Smooth muscle cell of the brain vasculature (primary cell): ENCODE measurements at regions not wholly inside any gene's neighbourhood (a gene's known extent, or its start where the extent isn't known, plus 50 kb on each side); places are given as distances from the start of the nearest gene placed in this dataset.
"Not testable (repeated sequence)": the region's sequence is repeated elsewhere in the genome, so short reads cannot be mapped to it uniquely, and the experiment has no call there.

Experiments
- DNase-seq: peaks from one replicate; pipeline ENCODE4 v3.0.0-alpha.2; 2012; ENCODE audit warnings: low read depth, low spot score

DNA sequence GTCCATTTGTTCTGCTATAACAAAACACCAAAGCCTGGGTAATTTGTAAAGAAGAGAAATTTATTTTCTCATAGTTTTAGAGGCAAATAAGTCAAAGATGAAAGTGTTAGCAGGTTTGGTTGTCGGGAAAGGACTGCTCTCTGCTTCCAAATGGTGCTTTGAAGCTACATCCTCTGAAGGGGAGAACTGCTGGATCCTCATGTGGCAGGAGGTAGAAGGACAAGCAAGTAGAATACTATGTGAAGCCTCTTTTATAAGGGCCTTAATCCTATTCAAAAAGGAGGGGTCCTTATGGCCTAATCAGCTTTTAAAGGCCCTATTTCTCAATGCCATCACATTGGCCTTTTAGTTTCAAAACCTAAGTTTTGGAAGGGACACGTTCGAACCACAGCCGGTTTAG is 826.0 kb upstream of the EPHA7 start:
- DNase-seq: no peak

DNA sequence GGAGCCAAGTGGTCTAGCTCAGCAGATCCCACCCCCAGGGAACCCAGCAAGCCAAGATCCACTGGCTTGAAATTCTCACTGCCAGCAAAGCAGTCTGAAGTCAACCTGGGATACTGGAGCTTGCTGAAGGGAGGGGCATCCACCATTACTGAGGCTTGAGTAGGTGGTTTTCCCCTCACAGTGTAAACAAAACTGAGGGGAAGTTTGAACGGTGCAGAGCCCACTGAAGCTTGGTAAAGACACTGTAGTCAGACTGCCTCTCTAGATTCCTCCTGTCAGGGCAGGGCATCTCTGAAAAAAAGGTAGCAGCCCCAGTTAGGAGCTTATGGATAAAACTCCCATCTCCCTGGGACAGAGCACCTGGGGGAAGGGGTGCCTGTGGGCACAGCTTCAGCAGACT is 819.5 kb upstream of the EPHA7 start:
- DNase-seq: no peak

- no peak for DNase-seq
Observed at GRCh38 chr6:94227741-94228140, 808.4 kb upstream of the EPHA7 start.

DNA sequence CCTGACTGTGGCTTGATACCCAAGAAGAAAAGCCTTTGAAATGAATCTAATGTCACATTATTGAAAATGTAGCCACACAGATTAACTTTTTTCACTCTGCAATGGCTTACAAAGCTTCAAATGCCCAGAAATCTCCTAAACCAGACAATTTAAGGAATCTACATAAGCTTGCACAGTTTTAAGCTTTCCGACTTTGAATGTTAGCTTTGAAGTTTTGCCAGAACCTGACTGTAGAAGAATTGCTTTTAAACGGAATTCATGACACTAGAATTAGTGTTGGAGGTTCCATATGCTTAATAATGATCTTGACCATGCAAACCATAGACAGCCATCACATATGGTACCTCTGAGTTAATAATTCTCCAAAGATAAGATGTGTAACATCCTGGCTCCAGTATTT is 798.5 kb upstream of the EPHA7 start:
- DNase-seq: no peak

GRCh38 chr6:94215552-94215951 is 796.2 kb upstream of the EPHA7 start:
- DNase-seq: no peak

GRCh38 chr6:94213226-94213625 is 793.9 kb upstream of the EPHA7 start:
- no peak for DNase-seq

DNA sequence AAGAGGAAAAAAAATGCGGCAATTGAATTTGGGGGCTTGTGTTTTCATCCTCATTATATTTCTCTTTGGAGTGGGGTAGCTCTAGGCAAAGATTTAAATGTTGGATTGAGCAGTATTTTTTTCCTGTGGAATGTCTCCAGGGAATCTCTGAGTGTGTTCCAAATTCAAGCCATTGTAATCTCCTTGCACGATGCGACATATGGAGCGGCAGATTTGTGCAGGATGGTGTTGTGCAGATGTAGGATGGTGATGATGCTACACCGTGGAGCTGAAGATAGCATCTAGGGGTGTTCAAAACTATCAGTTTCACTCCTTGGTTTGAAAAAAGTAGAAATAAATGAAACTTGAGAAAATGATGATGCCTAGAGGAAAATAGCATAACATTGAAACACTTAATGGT is 777.5 kb upstream of the EPHA7 start:
- no peak for DNase-seq

GRCh38 chr6:94190030-94190429 is 770.7 kb upstream of the EPHA7 start:
- DNase-seq: no peak

- no peak for DNase-seq
Observed at GRCh38 chr6:94184666-94185464, 765.5 kb upstream of the EPHA7 start.

DNA sequence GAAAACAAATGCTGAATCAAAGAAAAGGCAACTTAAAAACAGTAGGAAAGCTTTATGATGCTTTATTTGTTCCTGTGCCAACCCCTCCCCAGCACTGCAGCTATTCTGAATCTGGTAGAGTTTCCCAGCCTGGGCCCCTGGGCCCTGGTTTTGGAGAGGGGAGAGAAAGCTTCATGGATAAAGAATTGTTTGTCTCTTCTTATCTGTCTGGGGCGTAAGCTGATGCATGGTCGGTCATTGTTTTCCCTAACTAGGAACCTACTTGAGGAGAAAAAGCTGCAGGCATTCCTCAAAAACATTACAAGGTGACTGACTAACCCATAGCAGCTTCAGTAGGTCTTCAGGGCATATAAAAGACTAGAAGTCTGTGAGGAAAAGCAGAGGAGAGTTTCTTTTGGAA is 758.1 kb upstream of the EPHA7 start:
- no peak for DNase-seq

DNA sequence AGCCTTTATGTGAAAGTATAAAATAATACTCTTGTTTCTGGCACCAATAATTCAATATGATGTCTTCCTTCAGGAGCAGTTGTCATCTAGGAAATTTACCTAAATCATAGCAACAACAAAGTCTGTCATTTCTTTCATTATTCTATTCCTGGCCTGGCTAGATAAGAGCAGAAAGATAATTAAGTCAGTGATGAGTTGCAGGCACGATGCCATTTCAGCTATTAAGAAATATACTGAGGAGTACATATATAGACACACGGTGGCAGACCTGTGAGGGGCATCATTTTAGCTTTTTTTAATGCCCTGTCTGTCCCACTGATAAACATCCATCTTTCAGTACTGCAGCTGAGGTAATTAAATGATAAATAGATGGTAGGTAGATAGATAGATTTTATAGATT is 756.1 kb upstream of the EPHA7 start:
- no peak for DNase-seq

GRCh38 chr6:94163877-94164276 is 744.5 kb upstream of the EPHA7 start:
- no peak for DNase-seq

GRCh38 chr6:94150886-94151285 is 731.5 kb upstream of the EPHA7 start:
- DNase-seq: no peak

- no peak for DNase-seq
Observed at GRCh38 chr6:94144807-94145206, 725.4 kb upstream of the EPHA7 start.

DNA sequence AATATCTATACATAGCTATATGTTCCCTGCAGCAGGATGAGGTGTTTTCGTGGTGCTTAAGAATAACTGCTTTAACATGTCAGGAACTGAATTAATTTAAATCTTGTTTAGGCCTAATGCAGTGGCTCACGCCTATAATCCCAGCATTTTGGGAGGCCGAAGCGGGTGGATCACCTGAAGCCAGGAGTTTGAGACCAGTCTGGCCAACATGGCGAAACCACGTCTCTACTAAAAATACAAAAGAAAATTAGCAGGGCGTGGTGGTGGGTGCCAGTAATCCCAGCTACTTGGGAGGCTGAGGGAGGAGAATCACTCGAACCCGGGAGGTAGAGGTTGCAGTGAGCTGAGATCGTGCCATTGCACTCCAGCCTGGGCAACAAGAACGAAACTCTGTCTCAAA is 717.8 kb upstream of the EPHA7 start:
- not testable (repeated sequence) for DNase-seq

DNA sequence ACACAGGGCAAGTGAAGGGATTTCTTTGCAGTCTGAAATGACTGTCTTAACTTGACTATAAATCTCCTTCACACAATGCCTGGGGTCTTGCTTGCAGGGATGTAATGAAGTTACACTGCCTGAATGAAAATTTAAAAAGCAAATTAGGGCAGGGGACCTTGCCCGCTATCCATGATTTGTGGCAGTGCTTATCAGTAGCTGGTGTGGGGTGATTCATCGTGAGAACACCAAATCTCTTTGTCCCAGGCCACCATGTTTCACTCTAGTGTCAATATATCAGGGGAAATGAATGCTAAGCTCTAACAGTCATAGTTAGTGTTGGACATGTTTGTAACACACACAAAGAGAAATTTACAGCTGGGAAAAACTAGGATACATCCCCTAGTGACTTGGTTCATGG is 713.7 kb upstream of the EPHA7 start:
- no peak for DNase-seq

DNA sequence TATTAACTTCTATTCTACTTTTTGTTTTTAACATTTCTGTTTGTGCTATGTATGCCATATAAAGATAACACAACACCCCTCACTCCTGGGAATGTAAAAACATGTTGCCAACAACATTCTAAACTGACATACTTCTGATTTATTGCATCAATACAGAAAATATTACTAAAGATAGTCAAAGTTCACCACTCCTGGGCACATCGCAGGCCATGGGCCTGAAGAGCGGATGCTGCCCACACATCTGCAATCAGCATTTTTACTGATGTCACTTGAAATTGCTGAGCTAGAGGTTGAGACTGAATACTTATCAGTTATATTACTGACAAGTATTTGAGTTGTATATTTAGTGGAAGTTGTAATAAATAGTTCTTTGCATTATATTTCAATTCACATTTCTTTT is 711.9 kb upstream of the EPHA7 start:
- DNase-seq: no peak

GRCh38 chr6:94130478-94130877 is 711.1 kb upstream of the EPHA7 start:
- no peak for DNase-seq

GRCh38 chr6:94129926-94130325 is 710.6 kb upstream of the EPHA7 start:
- DNase-seq: no peak

DNA sequence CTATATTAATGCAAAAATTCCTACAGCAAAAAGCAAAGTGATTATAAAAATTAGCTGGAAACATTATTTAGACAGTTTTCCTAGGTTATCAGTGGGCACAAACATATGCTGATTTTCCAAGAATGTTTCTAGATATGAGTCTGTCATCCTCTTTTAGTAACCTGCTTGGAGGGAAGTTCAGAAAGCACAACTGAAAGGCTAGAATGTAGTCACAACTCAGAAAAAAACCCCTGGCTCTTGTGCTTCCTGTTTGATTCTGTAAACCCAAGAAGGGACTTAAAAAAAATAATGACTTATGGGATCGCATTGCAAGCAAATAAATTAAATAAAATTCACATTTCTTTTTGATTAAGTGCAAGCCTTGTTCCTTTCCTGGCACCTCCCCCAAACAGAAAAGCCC is 708.4 kb upstream of the EPHA7 start:
- no peak for DNase-seq

- DNase-seq: no peak
Observed at GRCh38 chr6:94124333-94124732, 705.0 kb upstream of the EPHA7 start.

- DNase-seq: no peak
Observed at GRCh38 chr6:94121094-94121493, 701.7 kb upstream of the EPHA7 start.

GRCh38 chr6:94099072-94099471 is 679.7 kb upstream of the EPHA7 start:
- no peak for DNase-seq

GRCh38 chr6:94095961-94096360 is 676.6 kb upstream of the EPHA7 start:
- DNase-seq: no peak
